ENCODE measurements at regions not wholly inside any gene's neighbourhood (a gene's known extent, or its start where the extent isn't known, plus 50 kb on each side); places are given as distances from the start of the nearest gene placed in this dataset.

GRCh38 chr3:177733936-177734335, 536.7 kb upstream of the TBL1XR1 start:
- TF ChIP-seq, protein P1, sequence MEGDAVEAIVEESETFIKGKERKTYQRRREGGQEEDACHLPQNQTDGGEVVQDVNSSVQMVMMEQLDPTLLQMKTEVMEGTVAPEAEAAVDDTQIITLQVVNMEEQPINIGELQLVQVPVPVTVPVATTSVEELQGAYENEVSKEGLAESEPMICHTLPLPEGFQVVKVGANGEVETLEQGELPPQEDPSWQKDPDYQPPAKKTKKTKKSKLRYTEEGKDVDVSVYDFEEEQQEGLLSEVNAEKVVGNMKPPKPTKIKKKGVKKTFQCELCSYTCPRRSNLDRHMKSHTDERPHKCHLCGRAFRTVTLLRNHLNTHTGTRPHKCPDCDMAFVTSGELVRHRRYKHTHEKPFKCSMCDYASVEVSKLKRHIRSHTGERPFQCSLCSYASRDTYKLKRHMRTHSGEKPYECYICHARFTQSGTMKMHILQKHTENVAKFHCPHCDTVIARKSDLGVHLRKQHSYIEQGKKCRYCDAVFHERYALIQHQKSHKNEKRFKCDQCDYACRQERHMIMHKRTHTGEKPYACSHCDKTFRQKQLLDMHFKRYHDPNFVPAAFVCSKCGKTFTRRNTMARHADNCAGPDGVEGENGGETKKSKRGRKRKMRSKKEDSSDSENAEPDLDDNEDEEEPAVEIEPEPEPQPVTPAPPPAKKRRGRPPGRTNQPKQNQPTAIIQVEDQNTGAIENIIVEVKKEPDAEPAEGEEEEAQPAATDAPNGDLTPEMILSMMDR (IDR thresholded peaks at IDR 0.05; ENCODE audit: low read depth, low read length): no peak
- no peak overlapping the region for H3K4me3 ChIP-seq (ENCODE audit: low read depth, low read length)

DNA sequence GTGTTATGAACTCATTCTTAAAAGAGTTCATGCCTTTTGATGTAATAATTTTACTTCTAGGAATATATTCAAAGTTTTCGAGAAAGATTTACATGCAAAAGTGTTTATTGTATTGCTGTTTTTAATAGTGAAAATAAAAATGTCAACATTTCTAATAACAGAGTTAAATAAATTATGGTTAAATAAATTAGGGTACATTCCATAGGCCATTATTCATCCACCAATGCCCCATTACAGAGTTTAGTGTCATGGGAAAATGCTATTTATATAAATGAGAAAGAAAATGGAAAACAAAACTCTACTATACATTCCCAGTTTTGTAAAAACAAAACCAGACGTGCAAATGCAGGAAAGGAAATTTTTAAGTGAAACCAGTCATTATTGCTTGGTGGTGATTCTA, 538.1 kb upstream of the TBL1XR1 start:
- no peak overlapping the region for H3K4me3 ChIP-seq (ENCODE audit: low read depth, low read length)
- TF ChIP-seq, protein P1 (IDR thresholded peaks at IDR 0.05; ENCODE audit: low read depth, low read length): no peak

- TF ChIP-seq, protein P1 (IDR thresholded peaks at IDR 0.05; ENCODE audit: low read depth, low read length): no peak
- H3K4me3 ChIP-seq (ENCODE audit: low read depth, low read length): no peak overlapping the region
Measured at GRCh38 chr3:177739461-177739860, 542.2 kb upstream of the TBL1XR1 start.

DNA sequence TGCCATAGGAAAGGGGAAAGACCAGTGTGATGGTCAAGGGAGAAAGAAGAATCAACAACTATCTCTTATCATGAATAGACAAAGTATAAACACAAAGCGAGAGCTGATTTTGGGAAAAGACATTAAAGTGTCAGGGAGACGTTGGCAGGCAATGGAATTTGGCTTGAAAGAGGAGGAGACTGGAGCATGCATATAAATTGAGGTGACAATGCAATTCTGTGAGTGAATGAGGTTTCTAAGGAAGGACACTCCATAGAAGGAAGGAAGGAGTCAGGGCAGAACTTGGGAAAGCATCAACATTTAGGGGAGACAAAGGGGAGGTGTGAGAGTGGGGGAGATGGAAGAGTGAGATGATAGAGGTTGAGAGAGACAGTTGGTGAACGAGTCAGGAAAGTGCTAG, 543.0 kb upstream of the TBL1XR1 start:
- TF ChIP-seq, protein P1 (IDR thresholded peaks at IDR 0.05; ENCODE audit: low read depth, low read length): no peak
- no peak overlapping the region for H3K4me3 ChIP-seq (ENCODE audit: low read depth, low read length)

- no peak overlapping the region for H3K4me3 ChIP-seq (ENCODE audit: low read depth, low read length)
- TF ChIP-seq, protein P1 (IDR thresholded peaks at IDR 0.05; ENCODE audit: low read depth, low read length): no peak
Measured at GRCh38 chr3:177742273-177742672, 545.0 kb upstream of the TBL1XR1 start.

GRCh38 chr3:177743173-177743890, 546.0 kb upstream of the TBL1XR1 start:
- TF ChIP-seq, protein P1 (IDR thresholded peaks at IDR 0.05; ENCODE audit: low read depth, low read length): no peak
- H3K4me3 ChIP-seq (ENCODE audit: low read depth, low read length): no peak overlapping the region

DNA sequence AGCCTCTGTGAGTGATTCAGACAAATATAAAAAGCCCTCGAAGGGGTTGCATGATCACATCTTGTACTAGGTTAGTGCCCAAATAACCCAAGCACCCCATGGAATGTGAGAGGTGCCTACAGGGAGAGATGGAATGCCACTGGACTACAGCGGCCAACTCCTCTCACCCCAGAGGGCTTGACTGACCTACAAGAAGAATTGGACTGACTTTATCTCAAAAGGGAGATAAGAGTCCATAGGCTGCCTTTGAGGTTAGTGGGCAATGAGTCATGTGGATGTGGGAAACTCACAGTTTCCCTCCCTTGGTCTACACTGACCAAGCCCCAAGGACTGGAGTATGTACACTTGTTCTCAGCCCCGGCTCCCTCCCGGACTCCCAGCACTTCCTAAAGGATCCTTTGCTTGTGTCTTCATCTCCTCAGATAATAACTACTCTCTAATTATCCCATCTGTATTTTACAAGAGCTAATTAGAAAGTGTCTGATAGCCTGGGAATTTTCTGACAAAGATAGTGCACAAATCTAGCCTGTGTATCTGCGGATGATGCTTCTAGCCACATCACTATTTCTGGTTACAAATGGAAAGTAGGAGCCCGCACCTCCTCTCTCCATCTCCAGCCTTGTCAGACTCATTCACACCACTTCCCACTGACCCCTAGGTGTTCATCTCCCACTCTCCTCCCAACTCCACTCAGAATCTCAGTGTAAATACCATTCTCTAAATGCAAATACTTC, 547.8 kb upstream of the TBL1XR1 start:
- TF ChIP-seq, protein P1 (IDR thresholded peaks at IDR 0.05; ENCODE audit: low read depth, low read length): no peak
- H3K4me3 ChIP-seq (ENCODE audit: low read depth, low read length): no peak overlapping the region

All from WI38 (cell line).